Keratinocyte (primary cell): ENCODE measurements at regions not wholly inside any gene's neighbourhood (a gene's known extent, or its start where the extent isn't known, plus 50 kb on each side); places are given as distances from the start of the nearest gene placed in this dataset.

Experiments used
- DNase-seq: peaks from one replicate; pipeline ENCODE4 v3.0.0-alpha.2; 2011; ENCODE audit warnings: low read depth, missing footprints, low spot score
- FAIRE-seq: peaks from 2 replicates; lab custom pipeline; 2011; peaks lifted over from hg19 to GRCh38; lab: Jason Lieb, UNC
- H2AFZ ChIP-seq: 2 replicates; pipeline ENCODE4 v1.6.0; 2012; ENCODE audit warnings: low read length, control low read depth, inconsistent platforms; ENCODE audit not compliant: control insufficient read depth
- H3K27ac ChIP-seq: 2 replicates; pipeline ENCODE4 v1.5.1; 2011; ENCODE audit warnings: low read length; ENCODE audit not compliant: control insufficient read depth, insufficient read depth
- H3K27me3 ChIP-seq: 3 replicates; pipeline ENCODE4 v1.6.0; 2011; ENCODE audit warnings: low read length; ENCODE audit not compliant: control insufficient read depth, insufficient read depth; ENCODE audit errors: extremely low read depth
- H3K36me3 ChIP-seq, 2 experiments: 2 replicates in 1 of 2; 3 replicates in 1 of 2; pipeline ENCODE4 v1.5.1; 2011; ENCODE audit warnings: low read length in 2 of 2, mild to moderate bottlenecking in 1 of 2; ENCODE audit not compliant: control insufficient read depth in 2 of 2, insufficient read depth in 2 of 2; ENCODE audit errors: extremely low read depth in 1 of 2
- H3K4me1 ChIP-seq: 3 replicates; pipeline ENCODE4 v1.5.1; 2011; ENCODE audit warnings: low read length; ENCODE audit not compliant: control insufficient read depth, insufficient read depth; ENCODE audit errors: extremely low read depth
- H3K4me2 ChIP-seq: 3 replicates; pipeline ENCODE4 v1.6.0; 2011; ENCODE audit warnings: low read depth, low read length; ENCODE audit not compliant: control insufficient read depth, insufficient read depth; ENCODE audit errors: extremely low read depth
- H3K4me3 ChIP-seq, 3 experiments: fragments of 200-600 bp in 1 of 3; sonication (generic) in 1 of 3; 2 replicates in 2 of 3; 3 replicates in 1 of 3; pipeline ENCODE4 v1.5.1; 2011 to 2016; ENCODE audit warnings: low read length in 3 of 3, mild to moderate bottlenecking in 3 of 3, control low read depth in 2 of 3, inconsistent platforms in 1 of 3, low read depth in 1 of 3, mixed read lengths in 1 of 3, mixed run types in 1 of 3, moderate library complexity in 1 of 3; ENCODE audit not compliant: control insufficient read depth in 2 of 3, insufficient read depth in 2 of 3; ENCODE audit errors: extremely low read depth in 1 of 3
- H3K79me2 ChIP-seq: 2 replicates; pipeline ENCODE4 v1.6.0; 2012; ENCODE audit warnings: low read length; ENCODE audit not compliant: control insufficient read depth, insufficient read depth
- H3K9ac ChIP-seq: 3 replicates; pipeline ENCODE4 v1.6.0; 2011; ENCODE audit warnings: low read length; ENCODE audit not compliant: control insufficient read depth, insufficient read depth; ENCODE audit errors: extremely low read depth
- H3K9me1 ChIP-seq: 3 replicates; pipeline ENCODE4 v1.6.0; 2011; ENCODE audit warnings: low read length; ENCODE audit not compliant: control insufficient read depth, insufficient read depth; ENCODE audit errors: extremely low read depth
- H3K9me3 ChIP-seq: 2 replicates; pipeline ENCODE4 v1.5.1; 2012; ENCODE audit warnings: low read depth, low read length; ENCODE audit not compliant: control insufficient read depth
- H4K20me1 ChIP-seq: 3 replicates; pipeline ENCODE4 v1.6.0; 2011; ENCODE audit warnings: low read length; ENCODE audit not compliant: control insufficient read depth, insufficient read depth; ENCODE audit errors: extremely low read depth
- CTCF ChIP-seq, 3 experiments: IDR thresholded peaks in 1 of 3; conservative IDR thresholded peaks in 1 of 3; optimal IDR thresholded peaks in 1 of 3; 2 replicates in 2 of 3; 3 replicates in 1 of 3; pipeline versions ENCODE3 to v1.5.1; 2011; ENCODE audit warnings: low read length in 3 of 3, mild to moderate bottlenecking in 3 of 3, moderate library complexity in 2 of 3, control low read depth in 1 of 3, inconsistent platforms in 1 of 3; ENCODE audit not compliant: insufficient read depth in 2 of 3; ENCODE audit errors: extremely low read depth in 1 of 3
- EZH2 ChIP-seq: IDR thresholded peaks from one replicate; pipeline ENCODE4 v1.6.1; 2012; ENCODE audit warnings: inconsistent platforms, mild to moderate bottlenecking, low read length, moderate library complexity
- dilution Hi-C: fragments of 300-500 bp; cut with MboI; formaldehyde crosslinking; loops from one replicate; pipeline ENCODE4 v1.7.0; 2020; ENCODE audit warnings: low sequenced_read_pairs; ENCODE audit not compliant: extremely low pct_ligation_motif_present

- Histone ChIP-seq H3K79me2 (no peaks in the 10 kb centered on the region), H3K4me3 (no peak overlapping the region), H3K36me3 (no peaks in the 10 kb centered on the region), H3K27ac (no peak overlapping the region), H3K4me1 (no peaks in the 10 kb centered on the region), H3K27me3 (no peaks in the 10 kb centered on the region), H3K4me2 (no peak overlapping the region), H3K9me1 (no peaks in the 10 kb centered on the region), H2AFZ (no peak overlapping the region), H3K9ac (no peak overlapping the region), H4K20me1 (no peaks in the 10 kb centered on the region), H3K9me3 (no peaks in the 10 kb centered on the region)
- dilution Hi-C loops, result no loop called here
- no peak for TF ChIP-seq CTCF (optimal IDR thresholded peaks at IDR 0.05 in 1 of 3, IDR thresholded peaks at IDR 0.05 in 1 of 3, conservative IDR thresholded peaks at IDR 0.05 in 1 of 3; ENCODE audit: extremely low read depth in 1 of 3, insufficient read depth in 2 of 3, low read length in 3 of 3)
- no peak for TF ChIP-seq EZH2
- no peak for DNase-seq
- no peak for FAIRE-seq
These were observed 482.5 kb downstream of the ZNF536 start for GRCh38 chr19:30854661-30855060.

GRCh38 chr19:30854207-30854606 is 482.0 kb downstream of the ZNF536 start:
- no peak overlapping the region for H2AFZ ChIP-seq
- TF ChIP-seq CTCF (optimal IDR thresholded peaks at IDR 0.05 in 1 of 3, IDR thresholded peaks at IDR 0.05 in 1 of 3, conservative IDR thresholded peaks at IDR 0.05 in 1 of 3; ENCODE audit: extremely low read depth in 1 of 3, insufficient read depth in 2 of 3, low read length in 3 of 3) (no peak), EZH2 (no peak)
- H3K4me2 ChIP-seq, result no peak overlapping the region
- H3K4me3 ChIP-seq, result no peak overlapping the region
- no peaks in the 10 kb centered on the region for H3K9me3 ChIP-seq
- no peaks in the 10 kb centered on the region for H3K4me1 ChIP-seq
- no peak for FAIRE-seq
- H3K27ac ChIP-seq, result no peak overlapping the region
- no peaks in the 10 kb centered on the region for H3K79me2 ChIP-seq
- dilution Hi-C loops, result no loop called here
- H3K9ac ChIP-seq, result no peak overlapping the region
- no peaks in the 10 kb centered on the region for H4K20me1 ChIP-seq
- no peak for DNase-seq
- H3K27me3 ChIP-seq, result no peaks in the 10 kb centered on the region
- no peaks in the 10 kb centered on the region for H3K9me1 ChIP-seq
- H3K36me3 ChIP-seq, result no peaks in the 10 kb centered on the region
